ENCODE measurements at regions not wholly inside any gene's neighbourhood (a gene's known extent, or its start where the extent isn't known, plus 50 kb on each side); places are given as distances from the start of the nearest gene placed in this dataset.
A peak's percentile ranks its signal among the peaks of the same experiment; 100 is the strongest.

DNA sequence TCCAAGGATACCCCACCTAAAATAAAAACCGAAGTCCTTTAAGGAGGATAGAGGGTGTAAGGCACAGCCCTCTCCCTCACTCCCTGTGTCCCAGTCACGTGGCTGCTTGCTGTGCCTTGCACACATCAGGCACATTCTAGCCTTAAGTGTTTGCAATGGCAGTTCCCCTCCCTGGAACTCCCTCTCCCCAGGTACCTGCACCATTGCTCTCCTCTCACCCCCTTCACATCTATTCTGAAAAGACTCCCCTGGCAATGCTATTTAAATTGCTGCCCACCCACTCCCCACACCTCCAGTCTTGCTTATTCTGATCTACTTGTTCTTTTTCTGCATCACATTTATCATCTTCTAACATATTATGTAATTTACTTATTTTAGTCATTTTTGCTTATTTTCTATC lies 91.6 kb upstream of the LNX1 start:
- no peak for DNase-seq

DNA sequence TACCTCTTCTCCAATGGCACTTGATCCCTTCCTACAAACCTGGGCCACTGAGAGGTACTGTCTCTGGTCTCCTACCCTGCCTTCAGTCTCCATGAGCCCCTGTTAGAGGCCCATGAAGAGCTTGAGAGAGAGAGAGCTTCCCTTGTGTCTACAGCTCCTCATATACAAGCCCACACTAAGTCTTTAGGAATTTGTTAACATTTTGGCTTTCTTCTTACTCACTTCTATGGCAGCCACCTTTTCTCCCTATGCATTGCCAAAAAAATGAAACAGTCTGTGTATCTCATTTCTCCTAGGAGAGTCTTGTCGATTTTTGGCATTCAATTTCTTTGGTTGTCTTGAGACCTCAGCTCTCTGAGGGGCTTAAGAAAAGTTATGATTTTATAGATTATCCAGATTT lies 90.9 kb upstream of the LNX1 start:
- no peak for DNase-seq

DNA sequence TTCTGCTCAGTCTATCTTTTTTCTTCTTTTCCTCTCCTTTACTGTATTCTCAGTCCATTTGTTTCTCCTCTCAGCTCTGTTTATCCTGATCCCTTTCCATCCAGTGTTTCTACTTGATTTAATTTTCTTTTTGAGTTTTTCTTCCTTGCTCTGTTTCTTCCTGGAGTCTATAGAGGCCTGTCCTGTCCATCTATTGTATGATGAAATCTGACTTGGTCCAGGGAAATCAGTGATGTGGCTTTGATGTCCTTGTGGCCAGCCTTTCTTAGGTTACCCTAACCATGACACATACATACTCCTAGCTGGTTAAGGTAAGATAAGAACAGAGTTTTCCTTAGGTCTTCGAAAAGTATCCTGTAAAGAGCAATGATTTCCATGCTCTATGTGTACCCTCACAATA lies 89.3 kb upstream of the LNX1 start:
- no peak for DNase-seq

DNA sequence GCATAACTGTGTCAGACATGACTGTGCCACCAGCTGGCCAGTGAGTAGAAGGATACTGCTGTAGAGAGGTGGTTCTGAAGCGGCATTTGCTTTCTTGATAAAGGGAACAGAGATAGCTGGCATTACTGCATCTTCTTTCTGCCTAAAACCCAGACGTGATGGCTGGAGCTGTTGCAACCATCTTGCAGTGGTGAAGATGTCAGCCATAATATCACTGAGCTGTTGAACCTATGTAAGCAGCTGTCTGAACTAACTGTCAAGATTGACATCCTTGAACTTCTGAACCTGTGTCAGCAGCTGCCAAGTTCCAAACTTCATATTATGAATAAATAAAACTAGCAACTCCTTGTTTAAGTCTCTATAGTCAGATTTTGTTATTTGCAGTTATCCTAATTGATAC lies 88.9 kb upstream of the LNX1 start:
- no peak for DNase-seq

DNA sequence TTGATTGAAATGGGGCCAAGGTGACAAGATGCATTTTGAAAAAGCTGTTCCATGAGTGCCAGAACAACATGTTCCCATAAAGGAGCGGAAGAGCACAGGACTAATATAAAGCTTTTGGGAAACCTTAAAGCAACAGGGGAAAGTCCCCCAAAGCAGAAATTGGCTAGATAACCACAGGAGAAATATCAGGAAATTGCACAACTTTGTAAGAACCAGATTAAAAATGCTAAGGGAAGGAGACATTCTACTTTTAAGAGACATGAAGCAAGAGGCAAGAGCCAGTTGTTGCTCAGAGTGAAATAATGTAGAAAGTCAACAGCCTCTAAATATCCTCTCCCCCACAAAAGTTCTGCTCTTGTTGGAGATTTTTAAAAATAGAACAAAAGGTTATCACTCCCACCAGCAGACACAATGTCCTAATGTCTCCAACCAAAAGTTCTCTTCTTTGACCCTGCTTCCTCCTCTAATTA lies 85.2 kb upstream of the LNX1 start:
- DNase-seq: no peak

DNA sequence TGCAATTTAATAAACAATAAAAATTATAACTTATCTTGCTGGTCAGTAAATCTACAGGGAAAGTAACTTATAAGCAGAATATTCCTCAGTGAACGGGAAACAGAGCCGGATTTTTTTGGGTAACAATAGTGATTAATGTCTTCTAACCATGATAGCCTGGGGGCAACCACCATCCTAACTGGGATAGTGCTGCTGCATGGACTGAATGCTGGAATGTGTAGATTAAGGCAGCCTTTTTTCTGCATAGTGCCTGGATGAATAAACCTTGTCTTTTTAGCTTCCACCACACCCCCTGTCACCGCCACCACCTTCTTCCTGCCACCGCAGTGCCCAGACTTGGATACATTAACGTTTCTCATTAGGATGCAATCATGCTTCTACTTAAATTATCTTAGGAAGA lies 83.6 kb upstream of the LNX1 start:
- no peak for DNase-seq

DNA sequence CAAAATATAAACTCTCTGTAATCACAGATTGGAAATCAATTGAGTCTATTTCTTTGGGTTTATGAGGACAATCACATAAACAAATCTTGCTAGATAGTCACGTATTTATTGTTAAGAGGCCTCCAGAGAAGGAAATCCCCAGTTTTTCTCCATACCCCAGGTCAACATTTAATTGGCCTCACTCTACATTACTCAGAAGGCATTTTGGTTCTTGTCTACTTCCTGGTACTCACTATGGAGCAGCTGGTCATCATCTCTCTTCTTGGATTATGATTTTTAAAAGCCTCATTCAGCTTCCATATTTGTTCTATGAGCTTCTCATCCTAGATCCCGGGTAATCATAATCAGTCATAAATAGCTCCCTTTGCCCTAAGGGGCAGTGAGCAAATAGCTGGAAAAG lies 81.6 kb upstream of the LNX1 start:
- DNase-seq: no peak

DNA sequence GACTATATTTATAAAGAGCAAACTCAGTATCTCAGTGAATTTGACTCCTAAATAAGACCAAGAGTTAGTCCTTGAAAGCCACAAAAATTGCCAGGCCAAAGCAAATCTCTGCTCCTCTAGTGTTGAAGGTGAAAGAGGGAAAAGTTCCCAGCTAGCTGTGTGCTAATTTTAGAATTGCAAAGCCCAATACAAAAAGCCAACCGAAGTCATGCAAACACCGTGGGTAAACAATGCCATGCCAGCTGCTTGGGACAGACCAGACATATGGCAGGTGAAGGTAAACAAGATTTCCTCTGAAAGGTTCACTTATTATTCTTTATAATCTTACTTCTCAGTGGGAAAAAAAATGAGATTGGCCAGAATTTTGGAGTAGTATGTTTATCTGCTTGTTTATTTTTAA lies 80.5 kb upstream of the LNX1 start:
- DNase-seq: peak; percentile 58

DNA sequence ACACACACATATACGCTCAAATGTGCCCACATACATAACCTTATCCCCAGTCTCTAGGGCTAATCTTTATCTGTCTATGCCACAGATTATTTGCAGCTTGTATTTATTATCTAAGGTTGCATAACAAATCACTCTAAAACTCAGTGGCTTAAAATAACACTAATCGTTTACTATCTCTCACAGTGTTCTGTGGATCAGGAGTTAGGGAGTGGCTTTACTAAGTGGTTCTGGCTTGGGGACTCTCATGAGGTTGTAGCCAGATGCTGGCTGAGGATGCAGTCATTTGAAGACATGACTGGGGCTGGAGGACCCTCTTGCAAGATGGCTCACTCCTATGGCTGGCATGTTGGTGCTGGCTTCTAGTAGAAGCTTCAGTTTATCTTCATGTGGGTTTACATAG lies 68.5 kb upstream of the LNX1 start:
- no peak for DNase-seq

DNA sequence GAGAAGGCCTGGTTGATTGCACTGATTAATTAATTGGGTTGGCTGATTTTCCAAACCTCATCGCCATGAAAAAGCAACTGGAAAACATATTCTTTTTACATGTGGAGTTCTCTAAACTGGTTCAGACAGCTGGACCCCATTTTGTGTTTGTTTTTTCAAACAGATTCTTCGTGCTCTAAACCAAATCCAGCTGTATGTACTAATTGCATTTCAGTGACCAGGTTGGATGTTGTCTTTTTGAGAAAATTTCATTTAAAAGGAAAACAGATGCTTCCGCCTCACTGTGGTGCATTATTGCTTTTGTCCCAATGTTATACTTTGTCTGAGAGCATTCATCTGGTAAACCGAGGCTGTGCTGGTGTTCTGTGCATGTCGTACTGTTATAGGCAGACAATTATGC lies 67.8 kb upstream of the LNX1 start:
- no peak for DNase-seq

DNA sequence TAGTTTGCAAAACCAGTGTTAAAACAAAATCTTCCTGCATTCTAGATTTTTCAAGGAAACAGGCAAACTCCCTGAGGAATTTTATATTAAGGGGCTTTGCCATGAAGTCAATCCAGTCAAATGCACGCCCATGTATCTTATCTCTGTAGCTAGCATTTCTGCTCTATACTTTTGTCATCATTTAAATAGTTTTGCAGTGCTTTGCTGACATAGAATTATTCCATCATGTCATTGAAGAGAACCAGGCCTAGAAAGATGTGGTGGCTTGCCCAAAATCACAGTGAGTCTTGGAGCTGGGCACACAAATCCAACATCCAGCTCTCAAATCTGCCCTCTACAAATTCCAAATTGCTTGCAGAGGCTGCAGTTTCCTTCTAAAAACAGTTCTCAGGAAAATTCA lies 66.7 kb upstream of the LNX1 start:
- no peak for DNase-seq

DNA sequence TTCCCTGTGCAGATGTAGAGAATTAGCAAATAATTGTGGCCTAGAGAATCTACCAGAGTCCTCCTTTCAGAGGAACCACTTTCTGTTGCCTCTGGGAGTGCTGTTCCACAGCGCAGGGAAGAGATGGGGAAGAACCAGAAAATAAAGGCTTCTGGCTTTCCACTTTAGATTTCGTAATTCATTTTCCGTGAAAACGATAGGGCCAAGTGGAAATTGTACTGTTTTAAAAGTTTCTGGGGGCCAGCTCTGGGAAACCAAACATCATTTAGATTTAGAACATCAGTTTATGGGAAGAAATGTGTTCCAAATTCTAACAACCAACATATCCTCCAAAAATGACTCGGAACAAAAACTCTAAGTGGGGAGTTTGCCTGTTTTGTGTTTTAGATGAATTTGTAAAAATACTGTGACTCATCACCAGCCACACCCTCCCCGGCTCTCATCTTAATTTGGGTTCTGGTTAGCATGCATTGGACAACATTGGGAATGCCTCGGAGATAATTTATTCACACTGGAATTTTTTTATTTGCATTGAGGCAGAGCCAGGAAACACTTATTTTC lies 65.2 kb upstream of the LNX1 start:
- DNase-seq: no peak

DNA sequence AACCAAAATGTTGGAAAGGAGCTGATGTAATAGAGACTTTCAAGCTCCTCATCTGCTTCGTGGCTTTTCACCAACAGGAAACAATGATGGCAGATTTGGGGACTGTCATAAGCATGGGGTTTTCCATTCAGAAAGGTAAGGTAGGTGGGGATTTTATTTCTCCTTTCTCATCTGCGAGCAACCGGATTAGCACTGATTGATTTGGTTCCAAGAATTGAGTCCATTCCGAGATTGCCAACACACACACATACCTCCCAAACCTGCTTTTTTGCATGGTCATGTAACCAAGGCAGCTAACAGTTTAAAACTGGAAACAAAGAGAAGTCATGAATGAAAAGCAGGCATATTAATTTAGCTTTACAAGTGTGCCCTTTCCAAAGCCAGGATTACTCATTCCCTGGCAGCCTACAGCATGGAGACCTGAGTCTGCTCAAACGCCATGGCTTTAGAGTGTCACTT lies 63.0 kb upstream of the LNX1 start:
- no peak for DNase-seq

DNA sequence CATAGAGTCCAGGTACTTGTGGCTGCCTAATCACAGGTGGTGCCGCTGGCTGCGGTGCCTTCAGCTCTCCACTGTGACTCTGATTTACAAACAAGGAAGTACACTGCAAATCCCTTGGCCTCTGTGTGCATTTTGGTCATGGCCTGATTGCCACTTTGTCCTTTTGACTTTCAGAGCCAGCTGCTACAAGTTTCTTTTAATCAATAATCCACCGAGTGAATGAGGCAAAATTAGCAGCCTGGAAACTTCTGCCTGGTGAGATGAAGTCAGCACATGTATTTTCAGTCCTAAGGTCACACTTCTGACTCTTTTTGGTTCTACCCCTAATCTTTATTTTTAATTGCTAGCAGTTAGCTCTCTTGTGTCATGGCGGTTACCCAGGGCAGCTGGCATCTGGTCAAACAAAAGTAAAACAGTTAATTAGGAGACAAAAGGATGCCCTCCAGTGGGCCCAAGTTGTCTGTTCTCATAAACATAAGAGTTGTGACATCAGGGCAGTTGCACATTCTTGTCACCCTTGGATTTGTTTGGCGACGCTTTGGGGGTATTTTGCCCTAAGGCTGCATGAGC lies 62.3 kb upstream of the LNX1 start:
- no peak for DNase-seq

DNA sequence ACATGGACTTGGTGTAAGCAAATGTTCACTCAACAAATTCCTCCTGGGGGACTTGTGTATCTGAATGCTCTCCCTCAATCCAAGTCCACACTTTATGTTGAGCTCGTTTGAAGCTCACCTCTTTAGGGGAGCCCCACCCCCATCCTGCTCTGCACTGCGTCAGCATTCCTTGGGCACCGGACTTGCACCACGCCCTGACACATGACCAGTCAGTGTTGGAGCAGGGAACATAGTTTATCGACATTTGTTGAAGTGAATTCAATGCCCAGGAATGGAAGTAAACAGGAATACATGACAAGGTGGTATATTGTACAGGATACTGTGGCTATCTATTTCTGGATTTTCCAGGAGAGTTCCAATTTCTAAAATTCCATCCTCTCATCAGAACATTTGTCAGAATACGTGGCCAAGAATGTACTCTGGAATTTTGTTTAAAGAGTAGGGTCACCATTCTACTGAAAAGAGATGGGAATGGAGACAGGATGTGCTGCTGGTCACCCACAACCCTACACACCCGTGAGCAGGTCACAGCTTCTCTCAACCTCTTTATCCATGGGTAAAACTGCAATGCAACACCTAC lies 60.0 kb upstream of the LNX1 start:
- DNase-seq: no peak

DNA sequence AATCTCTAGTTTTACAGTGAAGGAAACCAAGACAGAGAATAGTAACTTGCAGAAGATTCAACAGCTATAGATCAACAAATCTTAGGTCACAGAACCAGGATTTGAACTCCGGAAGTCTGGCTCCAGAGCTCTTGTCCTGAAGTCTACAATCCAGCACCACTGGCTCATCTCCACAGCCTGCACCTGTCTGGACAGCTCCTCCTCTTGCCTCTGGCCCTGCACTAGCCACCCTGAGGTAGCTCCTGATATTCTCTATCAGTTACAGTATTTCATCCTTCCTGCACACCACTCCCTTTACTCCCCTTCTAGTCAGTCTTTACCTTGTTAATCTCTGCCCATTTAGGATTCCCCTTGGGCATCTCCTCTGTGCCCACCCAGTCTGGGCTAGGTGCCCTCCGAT lies 58.1 kb upstream of the LNX1 start:
- no peak for DNase-seq

DNA sequence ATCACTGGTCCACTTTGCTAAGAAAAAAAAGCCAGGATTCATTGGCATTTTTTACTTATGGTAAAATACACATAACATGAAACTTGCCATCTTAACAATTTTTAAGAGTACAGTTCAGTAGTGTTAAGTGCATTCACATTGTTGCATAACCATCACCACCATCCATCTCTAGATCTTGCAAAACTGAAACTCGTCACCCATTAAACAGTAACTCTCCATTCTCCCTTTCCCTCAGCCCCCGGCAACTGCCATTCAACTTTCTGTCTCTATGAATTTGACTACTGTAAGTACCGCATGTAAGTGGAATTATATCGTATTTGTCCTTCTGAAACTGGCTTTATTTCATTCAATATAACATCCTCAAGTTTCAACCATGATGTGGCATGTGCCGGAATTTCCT lies 56.3 kb upstream of the LNX1 start:
- DNase-seq: no peak

DNA sequence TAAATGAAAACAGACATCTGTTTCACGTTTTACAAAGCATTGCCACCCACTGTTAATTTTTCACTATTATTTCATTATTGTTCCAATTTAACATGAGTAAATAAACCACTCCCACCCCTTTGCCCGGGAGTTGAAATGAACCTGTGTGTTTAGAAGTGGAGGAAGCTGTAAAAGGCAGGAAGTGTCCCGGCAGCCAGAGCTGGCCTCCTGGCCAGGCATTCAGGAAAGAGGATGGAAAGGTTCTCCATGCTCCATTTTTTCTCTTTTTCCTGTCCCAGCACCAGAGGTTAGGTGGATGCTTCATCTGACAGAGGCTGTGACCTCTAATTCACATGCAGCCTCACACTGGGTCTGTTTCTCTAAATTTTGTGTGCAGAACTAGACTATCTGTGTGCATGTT lies 55.5 kb upstream of the LNX1 start:
- peak; percentile 49 for DNase-seq

DNA sequence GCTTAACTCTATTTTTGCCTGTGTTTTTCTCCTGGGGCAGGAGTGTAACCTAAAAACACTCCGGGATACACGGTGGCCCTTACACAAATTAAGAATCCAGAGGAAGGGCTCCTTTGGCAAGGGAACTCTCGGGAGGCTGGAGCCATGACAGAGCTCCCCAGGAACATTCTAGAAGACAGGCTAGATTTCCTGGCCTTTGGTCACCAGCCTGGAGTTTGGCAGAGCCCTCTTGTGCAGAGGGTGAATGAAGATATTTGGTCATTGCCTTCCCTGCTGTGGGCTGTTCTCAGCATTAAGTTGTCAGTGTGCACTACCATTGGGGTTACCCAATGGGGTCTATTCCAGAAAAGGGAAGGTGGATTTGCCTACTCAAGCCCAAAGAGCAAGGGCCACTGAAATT lies 53.8 kb upstream of the LNX1 start:
- DNase-seq: no peak

DNA sequence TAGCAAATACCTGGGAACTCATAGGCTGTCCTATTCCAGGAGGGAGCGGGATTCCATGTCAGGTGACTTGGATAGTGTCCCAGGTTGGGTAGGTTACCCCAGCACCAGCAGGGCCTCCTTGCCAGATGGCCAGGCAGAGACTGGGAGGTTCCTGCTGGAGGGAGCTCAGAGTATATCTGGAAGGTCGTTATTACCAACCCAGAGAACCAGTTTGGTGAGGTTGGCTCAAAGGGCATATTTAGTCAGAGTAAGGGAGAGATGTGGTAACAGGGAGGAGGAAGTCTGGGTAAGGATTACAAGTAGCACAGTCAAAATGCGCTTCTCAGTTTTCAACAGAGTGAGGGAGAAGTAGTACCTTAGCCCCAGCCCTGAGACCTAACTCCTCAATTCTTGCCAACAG lies 53.3 kb upstream of the LNX1 start:
- no peak for DNase-seq

All from NCI-H2081 treated with DMSO at 0.1 percent for 48 hours (cell line).